ENCODE measurements at regions not wholly inside any gene's neighbourhood (a gene's known extent, or its start where the extent isn't known, plus 50 kb on each side); places are given as distances from the start of the nearest gene placed in this dataset.

DNA sequence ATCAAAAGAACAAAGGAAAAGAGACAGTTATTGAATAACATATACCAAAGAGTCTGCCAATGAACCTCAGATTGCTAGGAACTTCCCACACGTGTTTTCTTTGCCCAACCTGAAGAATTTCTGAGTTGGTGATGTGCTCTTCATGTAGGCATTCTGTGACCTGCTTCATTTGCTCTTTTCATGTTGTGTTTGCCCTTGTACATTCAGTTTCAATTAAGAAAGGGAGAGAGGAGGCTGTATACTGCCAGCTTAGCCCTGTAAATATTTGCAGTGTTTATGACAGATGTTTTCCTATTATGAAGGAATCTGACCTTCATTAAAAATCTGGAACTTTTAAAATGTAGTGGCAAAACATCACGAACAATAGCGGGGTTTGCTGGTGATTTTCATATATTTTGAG lies 168.5 kb downstream of the GAS1 start:
- intact Hi-C loops (cut with micrococcal nuclease; ENCODE audit: unreplicated experiment) = no loop called here
- H3K9me3 ChIP-seq (ENCODE audit: insufficient read depth, low read depth) = no peaks in the 10 kb centered on the region
- no peak for DNase-seq
- POLR2A ChIA-PET (ENCODE audit: unreplicated experiment) = no interaction called here
- H2AFZ ChIP-seq = no peak overlapping the region
- H3K4me1 ChIP-seq (replicated peaks; ENCODE audit: insufficient read depth) = no peaks in the 10 kb centered on the region
- H3K4me3 ChIP-seq = no peak overlapping the region
- no peak for TF ChIP-seq EZH2 (IDR thresholded peaks at IDR 0.05; ENCODE audit: low read depth)
- TF ChIP-seq, protein P1, sequence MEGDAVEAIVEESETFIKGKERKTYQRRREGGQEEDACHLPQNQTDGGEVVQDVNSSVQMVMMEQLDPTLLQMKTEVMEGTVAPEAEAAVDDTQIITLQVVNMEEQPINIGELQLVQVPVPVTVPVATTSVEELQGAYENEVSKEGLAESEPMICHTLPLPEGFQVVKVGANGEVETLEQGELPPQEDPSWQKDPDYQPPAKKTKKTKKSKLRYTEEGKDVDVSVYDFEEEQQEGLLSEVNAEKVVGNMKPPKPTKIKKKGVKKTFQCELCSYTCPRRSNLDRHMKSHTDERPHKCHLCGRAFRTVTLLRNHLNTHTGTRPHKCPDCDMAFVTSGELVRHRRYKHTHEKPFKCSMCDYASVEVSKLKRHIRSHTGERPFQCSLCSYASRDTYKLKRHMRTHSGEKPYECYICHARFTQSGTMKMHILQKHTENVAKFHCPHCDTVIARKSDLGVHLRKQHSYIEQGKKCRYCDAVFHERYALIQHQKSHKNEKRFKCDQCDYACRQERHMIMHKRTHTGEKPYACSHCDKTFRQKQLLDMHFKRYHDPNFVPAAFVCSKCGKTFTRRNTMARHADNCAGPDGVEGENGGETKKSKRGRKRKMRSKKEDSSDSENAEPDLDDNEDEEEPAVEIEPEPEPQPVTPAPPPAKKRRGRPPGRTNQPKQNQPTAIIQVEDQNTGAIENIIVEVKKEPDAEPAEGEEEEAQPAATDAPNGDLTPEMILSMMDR (conservative IDR thresholded peaks at IDR 0.05) = no peak
- CTCF ChIA-PET = no interaction called here
- no TSS peak for BruUV-seq (replicated peaks)
- H3K36me3 ChIP-seq (ENCODE audit: low read depth) = no peaks in the 10 kb centered on the region
- H4K20me1 ChIP-seq (ENCODE audit: insufficient read depth) = no peaks in the 10 kb centered on the region
- no peak overlapping the region for H3K4me2 ChIP-seq
- no peaks in the 10 kb centered on the region for H3K79me2 ChIP-seq (ENCODE audit: low read depth)
- no peak overlapping the region for H3K27ac ChIP-seq
- no peaks in the 10 kb centered on the region for H3K27me3 ChIP-seq (ENCODE audit: insufficient read depth, low read depth)
- no peaks in the 10 kb centered on the region for H3F3A ChIP-seq (ENCODE audit: insufficient read depth, low read depth)
- no peaks in the 10 kb centered on the region for H3K9me2 ChIP-seq (ENCODE audit: insufficient read depth)

DNA sequence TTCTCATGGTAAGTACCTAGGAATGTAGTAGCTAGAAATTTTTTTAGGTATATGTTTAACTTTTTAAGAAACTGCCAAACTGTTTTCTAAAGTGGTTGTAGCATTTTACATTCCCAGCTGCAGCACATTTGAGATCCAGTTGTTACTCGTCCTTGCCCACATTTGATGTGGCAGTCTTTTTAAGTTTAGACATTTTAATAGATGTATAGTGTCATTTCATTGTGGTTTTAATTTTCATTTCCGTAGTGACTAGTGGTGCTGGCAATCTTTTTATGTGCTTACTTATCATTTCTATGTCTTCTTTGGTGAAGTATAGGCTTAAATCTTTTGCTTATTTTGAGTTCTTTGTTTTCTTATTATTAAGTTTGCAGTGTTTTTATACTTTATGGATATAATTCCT lies 171.6 kb downstream of the GAS1 start:
- CTCF ChIA-PET = no interaction called here
- Histone ChIP-seq H3K4me3 (no peak overlapping the region), H3K9me2 (ENCODE audit: insufficient read depth) (no peaks in the 10 kb centered on the region), H3K4me1 (replicated peaks; ENCODE audit: insufficient read depth) (no peaks in the 10 kb centered on the region), H3F3A (ENCODE audit: insufficient read depth, low read depth) (no peaks in the 10 kb centered on the region), H2AFZ (no peak overlapping the region), H3K4me2 (no peak overlapping the region), H4K20me1 (ENCODE audit: insufficient read depth) (no peaks in the 10 kb centered on the region), H3K9me3 (ENCODE audit: insufficient read depth, low read depth) (no peaks in the 10 kb centered on the region), H3K27ac (no peak overlapping the region), H3K27me3 (ENCODE audit: insufficient read depth, low read depth) (no peaks in the 10 kb centered on the region), H3K36me3 (ENCODE audit: low read depth) (no peaks in the 10 kb centered on the region), H3K79me2 (ENCODE audit: low read depth) (no peaks in the 10 kb centered on the region)
- DNase-seq = no peak
- POLR2A ChIA-PET (ENCODE audit: unreplicated experiment) = no interaction called here
- no peak for TF ChIP-seq EZH2 (IDR thresholded peaks at IDR 0.05; ENCODE audit: low read depth)
- TF ChIP-seq, protein P1 (conservative IDR thresholded peaks at IDR 0.05) = no peak
- intact Hi-C loops (cut with micrococcal nuclease; ENCODE audit: unreplicated experiment) = no loop called here
- BruUV-seq (replicated peaks) = no TSS peak

DNA sequence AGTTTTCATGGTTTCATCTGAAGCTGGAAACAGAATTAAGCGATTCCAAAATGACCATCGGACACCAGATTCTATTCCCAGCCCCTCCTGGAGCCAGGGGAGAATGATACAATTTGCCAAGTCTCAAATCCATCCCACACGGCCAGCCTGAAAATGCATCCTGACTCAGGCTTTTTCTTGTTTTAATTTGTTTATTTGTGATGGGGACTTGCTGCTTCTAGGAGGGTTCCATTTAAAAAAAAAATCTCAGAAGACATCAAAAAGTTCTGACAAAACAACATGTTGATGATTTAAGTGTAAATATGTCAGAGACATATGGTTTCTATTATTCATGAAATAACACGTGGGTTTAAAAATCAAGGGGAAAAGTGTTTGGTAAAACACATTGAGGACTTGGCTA lies 173.2 kb downstream of the GAS1 start:
- Histone ChIP-seq H3K27ac (no peak overlapping the region), H3K36me3 (ENCODE audit: low read depth) (no peaks in the 10 kb centered on the region), H3K4me3 (no peak overlapping the region), H2AFZ (no peak overlapping the region), H3K27me3 (ENCODE audit: insufficient read depth, low read depth) (no peaks in the 10 kb centered on the region), H3K79me2 (ENCODE audit: low read depth) (no peaks in the 10 kb centered on the region), H3K4me1 (replicated peaks; ENCODE audit: insufficient read depth) (no peaks in the 10 kb centered on the region), H3K9me2 (ENCODE audit: insufficient read depth) (no peaks in the 10 kb centered on the region), H3F3A (ENCODE audit: insufficient read depth, low read depth) (no peaks in the 10 kb centered on the region), H3K4me2 (no peak overlapping the region), H3K9me3 (ENCODE audit: insufficient read depth, low read depth) (no peaks in the 10 kb centered on the region), H4K20me1 (ENCODE audit: insufficient read depth) (no peaks in the 10 kb centered on the region)
- no TSS peak for BruUV-seq (replicated peaks)
- DNase-seq = no peak
- POLR2A ChIA-PET (ENCODE audit: unreplicated experiment) = no interaction called here
- no peak for TF ChIP-seq EZH2 (IDR thresholded peaks at IDR 0.05; ENCODE audit: low read depth)
- TF ChIP-seq, protein P1 (conservative IDR thresholded peaks at IDR 0.05) = no peak
- CTCF ChIA-PET = no interaction called here
- intact Hi-C loops (cut with micrococcal nuclease; ENCODE audit: unreplicated experiment) = no loop called here

All from PC-9 (cell line).